DND-41 (cell line): ENCODE measurements at regions not wholly inside any gene's neighbourhood (a gene's known extent, or its start where the extent isn't known, plus 50 kb on each side); places are given as distances from the start of the nearest gene placed in this dataset.

Source experiments
- EZH2 ChIP-seq: IDR thresholded peaks from 3 replicates; pipeline ENCODE4 v1.6.1; 2012; ENCODE audit warnings: borderline replicate concordance, low read depth, mild to moderate bottlenecking, moderate library complexity, low read length, inconsistent platforms; ENCODE audit not compliant: severe bottlenecking
- TF ChIP-seq, protein P1 (sequence below): IDR thresholded peaks from 2 replicates; pipeline ENCODE4 v1.5.1; 2012; ENCODE audit warnings: borderline replicate concordance, low read length, moderate library complexity, mild to moderate bottlenecking; ENCODE audit not compliant: poor library complexity, severe bottlenecking; ENCODE audit errors: extremely low read depth

DNA sequence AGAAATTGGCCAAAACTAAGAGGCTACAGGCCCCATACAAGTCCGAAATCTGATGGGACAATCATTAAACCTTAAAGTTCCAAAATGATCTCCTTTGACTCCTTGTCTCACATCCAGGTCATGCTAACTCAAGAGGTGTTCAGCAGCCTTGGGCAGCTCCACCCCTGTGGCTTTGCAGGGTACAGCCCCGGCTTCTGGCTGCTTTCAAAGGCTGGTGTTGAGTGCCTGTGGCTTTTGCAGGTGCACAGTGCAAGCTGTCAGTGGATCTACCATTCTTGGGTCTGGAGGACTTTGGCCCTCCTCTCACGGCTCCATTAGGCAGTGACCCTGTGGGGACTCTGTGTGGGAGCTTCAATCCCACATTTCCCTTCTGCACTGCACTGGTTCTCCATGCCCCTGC, 329.1 kb upstream of the MAD2L1 start:
- TF ChIP-seq, protein P1, sequence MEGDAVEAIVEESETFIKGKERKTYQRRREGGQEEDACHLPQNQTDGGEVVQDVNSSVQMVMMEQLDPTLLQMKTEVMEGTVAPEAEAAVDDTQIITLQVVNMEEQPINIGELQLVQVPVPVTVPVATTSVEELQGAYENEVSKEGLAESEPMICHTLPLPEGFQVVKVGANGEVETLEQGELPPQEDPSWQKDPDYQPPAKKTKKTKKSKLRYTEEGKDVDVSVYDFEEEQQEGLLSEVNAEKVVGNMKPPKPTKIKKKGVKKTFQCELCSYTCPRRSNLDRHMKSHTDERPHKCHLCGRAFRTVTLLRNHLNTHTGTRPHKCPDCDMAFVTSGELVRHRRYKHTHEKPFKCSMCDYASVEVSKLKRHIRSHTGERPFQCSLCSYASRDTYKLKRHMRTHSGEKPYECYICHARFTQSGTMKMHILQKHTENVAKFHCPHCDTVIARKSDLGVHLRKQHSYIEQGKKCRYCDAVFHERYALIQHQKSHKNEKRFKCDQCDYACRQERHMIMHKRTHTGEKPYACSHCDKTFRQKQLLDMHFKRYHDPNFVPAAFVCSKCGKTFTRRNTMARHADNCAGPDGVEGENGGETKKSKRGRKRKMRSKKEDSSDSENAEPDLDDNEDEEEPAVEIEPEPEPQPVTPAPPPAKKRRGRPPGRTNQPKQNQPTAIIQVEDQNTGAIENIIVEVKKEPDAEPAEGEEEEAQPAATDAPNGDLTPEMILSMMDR, result no peak
- no peak for TF ChIP-seq EZH2
